AG04450 (cell line): ENCODE measurements at regions not wholly inside any gene's neighbourhood (a gene's known extent, or its start where the extent isn't known, plus 50 kb on each side); places are given as distances from the start of the nearest gene placed in this dataset.

Experiments used
- CTCF ChIA-PET: fragments of 300-600, 350-600 bp; formaldehyde crosslinking; extraction: SDS; loops from one replicate; lab custom pipeline; 2022; ENCODE audit warnings: antibody characterized with exemption, inconsistent platforms; lab: Charles Lee
- POLR2A ChIA-PET: fragments of 350-600 bp; formaldehyde crosslinking; extraction: SDS; loops from one replicate; lab custom pipeline; 2021; ENCODE audit warnings: antibody characterized with exemption, inconsistent platforms; lab: Yijun Ruan, JAX
- DNase-seq: peaks from one replicate; pipeline ENCODE4 v3.0.0-alpha.2; 2011; ENCODE audit warnings: low read depth, low spot score
- H3K27ac ChIP-seq: one replicate; pipeline ENCODE4 v1.5.1; 2012; ENCODE audit warnings: low read depth, low read length, control low read depth
- H3K27me3 ChIP-seq: one replicate; pipeline ENCODE4 v1.6.0; 2012; ENCODE audit warnings: low read length; ENCODE audit not compliant: control insufficient read depth, insufficient read depth
- H3K4me3 ChIP-seq: 2 replicates; pipeline ENCODE4 v1.5.1; 2011; ENCODE audit warnings: mild to moderate bottlenecking, low read depth, low read length, control low read depth
- H3K9me3 ChIP-seq: 2 replicates; pipeline ENCODE4 v1.5.1; 2012; ENCODE audit warnings: low read length; ENCODE audit not compliant: control insufficient read depth, insufficient read depth
- CTCF ChIP-seq: IDR thresholded peaks from 2 replicates; pipeline ENCODE4 v1.5.1; 2011; ENCODE audit warnings: low read depth, low read length, control low read depth, inconsistent platforms

- no peak overlapping the region for H3K27ac ChIP-seq
Measured at GRCh38 chrX:38856670-38857265, 55.5 kb downstream of the MID1IP1 start.

GRCh38 chrX:38857736-38858523 is 56.7 kb downstream of the MID1IP1 start:
- Histone ChIP-seq H3K27me3 (no peaks in the 10 kb centered on the region), H3K27ac (no peak overlapping the region), H3K9me3 (no peaks in the 10 kb centered on the region), H3K4me3 (no peak overlapping the region)
- no peak for DNase-seq
- ChIA-PET CTCF (no interaction called here), POLR2A (no interaction called here)
- no peak for TF ChIP-seq CTCF

More at GRCh38 chrX:38856670-38857265, 55.5 kb downstream of the MID1IP1 start:
- no peak overlapping the region for H3K4me3 ChIP-seq
- no peaks in the 10 kb centered on the region for H3K27me3 ChIP-seq
- H3K9me3 ChIP-seq: no peaks in the 10 kb centered on the region
- DNase-seq: no peak
- ChIA-PET POLR2A (no interaction called here), CTCF (no interaction called here)
- TF ChIP-seq CTCF: no peak

- TF ChIP-seq CTCF: no peak
- ChIA-PET CTCF (interaction anchor here (1.1 kb wide), 1 partner anchor 10 kb away, joined by 3 read pairs; no protein-coding TSS in a partner anchor), POLR2A (no interaction called here)
- no peak for DNase-seq
- no peak overlapping the region for H3K4me3 ChIP-seq
- no peaks in the 10 kb centered on the region for H3K9me3 ChIP-seq
- H3K27ac ChIP-seq: no peak overlapping the region
- H3K27me3 ChIP-seq: no peaks in the 10 kb centered on the region
Measured at GRCh38 chrX:38859602-38860001, 58.3 kb downstream of the MID1IP1 start.

- TF ChIP-seq CTCF: no peak
- Histone ChIP-seq H3K9me3 (no peaks in the 10 kb centered on the region), H3K27ac (no peak overlapping the region), H3K27me3 (no peaks in the 10 kb centered on the region), H3K4me3 (no peak overlapping the region)
- POLR2A ChIA-PET: no interaction called here
- CTCF ChIA-PET: interaction anchor here (1.1 kb wide), 1 partner anchor 9 kb away, joined by 3 read pairs; no protein-coding TSS in a partner anchor
- no peak for DNase-seq
Measured at GRCh38 chrX:38860106-38861013, 59.1 kb downstream of the MID1IP1 start.
